COLO668 (cell line): ENCODE measurements at regions not wholly inside any gene's neighbourhood (a gene's known extent, or its start where the extent isn't known, plus 50 kb on each side); places are given as distances from the start of the nearest gene placed in this dataset.

Experiments
- DNase-seq: peaks from one replicate; lab custom pipeline; 2025; ENCODE audit not compliant: unreplicated experiment; lab: John Stamatoyannopoulos, UW

- DNase-seq: no peak
These were observed 184.9 kb upstream of the CDH20 start for GRCh38 chr18:61148322-61148721.

GRCh38 chr18:61149786-61150185, 183.4 kb upstream of the CDH20 start:
- no peak for DNase-seq

GRCh38 chr18:61153571-61153970, 179.7 kb upstream of the CDH20 start:
- DNase-seq: no peak

- DNase-seq: no peak
These were observed 178.4 kb upstream of the CDH20 start for GRCh38 chr18:61154866-61155265.

GRCh38 chr18:61155586-61155985, 177.6 kb upstream of the CDH20 start:
- no peak for DNase-seq

- DNase-seq: no peak
These were observed 175.8 kb upstream of the CDH20 start for GRCh38 chr18:61157451-61157850.

GRCh38 chr18:61159246-61159645, 174.0 kb upstream of the CDH20 start:
- no peak for DNase-seq

- no peak for DNase-seq
These were observed 168.9 kb upstream of the CDH20 start for GRCh38 chr18:61164321-61164720.

GRCh38 chr18:61167902-61168301, 165.3 kb upstream of the CDH20 start:
- no peak for DNase-seq

- DNase-seq: no peak
These were observed 163.8 kb upstream of the CDH20 start for GRCh38 chr18:61169386-61169785.

- DNase-seq: no peak
These were observed 160.6 kb upstream of the CDH20 start for GRCh38 chr18:61172624-61173023.

- no peak for DNase-seq
These were observed 159.7 kb upstream of the CDH20 start for GRCh38 chr18:61173554-61173953.

GRCh38 chr18:61183798-61184197, 149.4 kb upstream of the CDH20 start:
- DNase-seq: no peak

GRCh38 chr18:61187971-61188370, 145.3 kb upstream of the CDH20 start:
- DNase-seq: no peak

GRCh38 chr18:61189376-61189775, 143.9 kb upstream of the CDH20 start:
- DNase-seq: no peak

- DNase-seq: no peak
These were observed 138.5 kb upstream of the CDH20 start for GRCh38 chr18:61194726-61195125.

- DNase-seq: no peak
These were observed 136.5 kb upstream of the CDH20 start for GRCh38 chr18:61196750-61197149.

GRCh38 chr18:61198486-61198885, 134.7 kb upstream of the CDH20 start:
- DNase-seq: no peak

GRCh38 chr18:61199171-61199848, 133.9 kb upstream of the CDH20 start:
- DNase-seq: no peak

- no peak for DNase-seq
These were observed 131.7 kb upstream of the CDH20 start for GRCh38 chr18:61201511-61201910.

- DNase-seq: no peak
These were observed 130.1 kb upstream of the CDH20 start for GRCh38 chr18:61203151-61203550.

GRCh38 chr18:61209801-61210200, 123.4 kb upstream of the CDH20 start:
- DNase-seq: no peak

- DNase-seq: no peak
These were observed 117.2 kb upstream of the CDH20 start for GRCh38 chr18:61216051-61216450.
